HG03378 (cell line): ENCODE measurements at regions not wholly inside any gene's neighbourhood (a gene's known extent, or its start where the extent isn't known, plus 50 kb on each side); places are given as distances from the start of the nearest gene placed in this dataset.

Experiments
- ATAC-seq: cut with Tn5 transposase; IDR thresholded peaks from one replicate; pipeline ENCODE4 v1.9.1; 2021; ENCODE audit warnings: mild to moderate bottlenecking, moderate library complexity; ENCODE audit not compliant: unreplicated experiment

DNA sequence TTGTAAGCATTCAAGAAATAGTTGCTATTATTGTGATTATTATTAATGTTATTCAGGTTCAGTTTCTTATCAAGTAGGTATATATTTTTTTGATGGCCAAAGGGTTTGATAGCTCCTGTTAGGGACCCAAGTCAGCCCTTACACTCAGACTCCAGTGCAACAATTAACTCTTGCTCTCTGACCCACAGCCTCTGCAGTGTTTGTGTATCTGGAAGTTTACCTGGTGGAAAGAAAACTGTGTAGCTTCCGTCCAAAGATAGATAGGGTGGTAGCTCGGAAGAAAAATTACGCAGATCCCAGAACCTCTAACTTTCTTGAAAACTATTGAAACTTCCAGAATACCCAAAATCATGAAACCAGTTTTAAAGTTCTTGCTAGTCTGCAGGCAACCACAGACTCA, 58.6 kb upstream of the IGFBP2 start:
- ATAC-seq = no peak

DNA sequence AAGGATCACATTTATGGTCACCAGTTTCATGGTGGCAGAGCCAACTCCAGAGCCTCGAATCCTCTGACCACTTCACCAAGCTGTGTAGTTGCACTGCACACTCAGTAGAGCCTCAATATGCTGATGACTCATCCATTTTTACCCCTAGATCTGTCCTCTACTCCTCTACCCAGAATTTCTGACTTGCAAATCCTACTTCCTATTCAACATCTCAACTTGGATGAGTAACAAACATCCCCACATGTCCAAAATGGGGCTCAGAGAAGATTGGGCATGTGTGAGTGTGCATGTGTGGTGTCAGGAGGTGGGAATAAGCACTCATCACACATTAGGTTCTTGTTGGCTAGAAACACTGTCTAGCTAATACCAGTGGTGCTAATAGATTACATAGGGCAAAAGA, 57.8 kb upstream of the IGFBP2 start:
- no peak for ATAC-seq

DNA sequence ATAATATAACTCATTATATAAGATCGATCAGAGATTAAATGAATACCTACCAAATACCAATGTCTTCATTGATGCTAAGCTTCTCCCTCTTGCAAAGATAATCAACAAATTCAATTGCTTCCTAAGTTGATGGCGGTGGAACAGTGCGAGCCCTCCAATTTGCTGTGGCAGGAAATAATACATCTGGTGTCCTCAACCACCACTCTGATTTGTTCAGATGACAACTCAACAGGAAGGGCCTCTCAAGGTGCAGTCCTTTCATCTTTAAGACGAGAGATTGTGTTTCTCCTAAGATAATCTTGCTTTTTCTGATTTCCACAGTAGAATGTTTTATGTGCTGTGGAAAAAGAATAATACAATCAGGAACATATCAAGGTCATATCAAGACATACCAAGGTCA, 56.6 kb upstream of the IGFBP2 start:
- no peak for ATAC-seq

DNA sequence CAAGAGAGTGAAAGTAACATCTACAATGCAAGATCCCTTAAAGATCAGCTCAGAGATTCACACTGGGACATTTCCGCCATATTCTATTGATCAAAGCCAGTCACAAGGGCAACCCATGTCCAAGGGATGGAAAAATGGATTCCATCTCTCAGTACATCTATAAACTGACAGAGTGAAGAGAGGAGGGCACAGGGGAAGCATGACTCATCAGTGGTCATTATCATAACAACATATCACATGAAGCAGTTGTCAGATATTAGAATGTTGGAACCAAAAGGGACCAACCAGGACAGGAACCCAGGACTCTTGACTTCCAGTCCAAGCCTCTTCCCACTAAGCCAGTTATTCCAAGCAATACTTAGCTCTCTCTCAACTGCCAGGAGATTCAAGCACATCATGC, 54.9 kb upstream of the IGFBP2 start:
- no peak for ATAC-seq

DNA sequence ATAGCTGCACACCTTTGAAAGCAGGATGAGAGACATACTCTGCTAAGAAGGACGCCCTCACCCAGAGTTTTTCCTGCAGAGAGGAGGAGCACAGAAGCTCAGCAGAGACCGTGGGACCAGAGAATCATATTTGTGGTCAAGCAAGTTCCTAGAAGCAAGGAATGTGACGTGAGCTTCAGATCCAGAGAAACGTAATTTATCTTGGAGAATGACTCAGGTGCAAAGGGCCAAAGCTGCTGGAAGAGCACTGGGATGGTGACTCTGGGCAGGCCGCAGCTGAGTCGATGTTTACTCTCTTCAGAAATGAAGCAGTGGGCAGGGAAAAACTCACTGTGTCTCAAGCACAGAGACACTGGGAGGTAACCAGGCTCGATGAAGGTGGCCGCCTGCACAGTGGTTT, 50.1 kb upstream of the IGFBP2 start:
- no peak for ATAC-seq
